Endothelial cell of umbilical vein (primary cell): ENCODE measurements at regions not wholly inside any gene's neighbourhood (a gene's known extent, or its start where the extent isn't known, plus 50 kb on each side); places are given as distances from the start of the nearest gene placed in this dataset.

Source experiments
- EZH2 ChIP-seq: IDR thresholded peaks from 2 replicates; pipeline ENCODE4 v1.6.1; 2012; ENCODE audit warnings: borderline replicate concordance, low read depth, mild to moderate bottlenecking, moderate library complexity, low read length, inconsistent platforms; ENCODE audit not compliant: severe bottlenecking
- FOS ChIP-seq: IDR thresholded peaks from 2 replicates; pipeline ENCODE4 v1.6.1; 2011; ENCODE audit warnings: mild to moderate bottlenecking, low read length, moderate library complexity, borderline replicate concordance; ENCODE audit not compliant: insufficient read depth
- JUN ChIP-seq: IDR thresholded peaks from 2 replicates; pipeline ENCODE4 v1.6.1; 2011; ENCODE audit warnings: borderline replicate concordance, low read depth; ENCODE audit not compliant: insufficient read length, insufficient read depth
- MYC ChIP-seq: IDR thresholded peaks from one replicate; pipeline ENCODE4 v1.6.1; 2011; ENCODE audit warnings: mild to moderate bottlenecking, low read depth, low read length
- POLR2A ChIP-seq: IDR thresholded peaks from 2 replicates; pipeline ENCODE4 v1.6.1; 2012; ENCODE audit warnings: low read depth, mild to moderate bottlenecking, control low read depth, low read length
- POLR2AphosphoS5 ChIP-seq: IDR thresholded peaks from 2 replicates; pipeline ENCODE4 v1.6.1; 2012; ENCODE audit warnings: low read depth, mild to moderate bottlenecking, control low read depth, low read length, moderate library complexity; ENCODE audit not compliant: insufficient read depth
- TF ChIP-seq, protein P1 (sequence below): IDR thresholded peaks from 2 replicates; pipeline ENCODE4 v1.6.1; 2011; ENCODE audit not compliant: insufficient read depth, insufficient read length
- TF ChIP-seq, protein P2 (sequence below), 2 donors: IDR thresholded peaks; 1 replicate in 1 of 2; 2 replicates in 1 of 2; pipeline ENCODE4 v1.5.1; 2011; ENCODE audit warnings: low read length in 2 of 2, mild to moderate bottlenecking in 2 of 2, moderate library complexity in 2 of 2, control low read depth in 1 of 2, inconsistent platforms in 1 of 2, low read depth in 1 of 2; ENCODE audit not compliant: insufficient read depth in 1 of 2; ENCODE audit errors: extremely low read depth in 1 of 2

DNA sequence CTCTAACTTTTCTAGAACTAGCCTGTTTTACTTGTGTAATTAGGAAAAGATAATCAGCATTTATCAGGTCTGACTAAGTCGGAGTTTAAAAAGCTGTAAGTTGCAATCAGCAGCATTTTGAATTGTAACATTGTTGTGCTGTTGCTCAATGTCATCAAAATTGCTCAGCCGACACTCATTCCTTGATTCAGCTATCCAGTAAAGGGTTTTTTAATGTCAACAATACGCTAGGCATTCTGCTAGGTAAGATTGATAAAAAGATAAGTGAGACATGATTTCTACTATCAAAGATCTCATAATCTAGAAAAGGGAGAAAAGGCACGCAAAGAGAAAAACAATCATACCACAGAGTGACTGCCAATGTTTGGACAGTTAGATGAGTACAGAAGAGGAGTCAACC, 327.1 kb upstream of the CDH2 start:
- no peak for TF ChIP-seq POLR2A
- TF ChIP-seq FOS: no peak
- no peak for TF ChIP-seq EZH2
- TF ChIP-seq, protein P1, sequence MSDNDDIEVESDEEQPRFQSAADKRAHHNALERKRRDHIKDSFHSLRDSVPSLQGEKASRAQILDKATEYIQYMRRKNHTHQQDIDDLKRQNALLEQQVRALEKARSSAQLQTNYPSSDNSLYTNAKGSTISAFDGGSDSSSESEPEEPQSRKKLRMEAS: no peak
- TF ChIP-seq, protein P2, sequence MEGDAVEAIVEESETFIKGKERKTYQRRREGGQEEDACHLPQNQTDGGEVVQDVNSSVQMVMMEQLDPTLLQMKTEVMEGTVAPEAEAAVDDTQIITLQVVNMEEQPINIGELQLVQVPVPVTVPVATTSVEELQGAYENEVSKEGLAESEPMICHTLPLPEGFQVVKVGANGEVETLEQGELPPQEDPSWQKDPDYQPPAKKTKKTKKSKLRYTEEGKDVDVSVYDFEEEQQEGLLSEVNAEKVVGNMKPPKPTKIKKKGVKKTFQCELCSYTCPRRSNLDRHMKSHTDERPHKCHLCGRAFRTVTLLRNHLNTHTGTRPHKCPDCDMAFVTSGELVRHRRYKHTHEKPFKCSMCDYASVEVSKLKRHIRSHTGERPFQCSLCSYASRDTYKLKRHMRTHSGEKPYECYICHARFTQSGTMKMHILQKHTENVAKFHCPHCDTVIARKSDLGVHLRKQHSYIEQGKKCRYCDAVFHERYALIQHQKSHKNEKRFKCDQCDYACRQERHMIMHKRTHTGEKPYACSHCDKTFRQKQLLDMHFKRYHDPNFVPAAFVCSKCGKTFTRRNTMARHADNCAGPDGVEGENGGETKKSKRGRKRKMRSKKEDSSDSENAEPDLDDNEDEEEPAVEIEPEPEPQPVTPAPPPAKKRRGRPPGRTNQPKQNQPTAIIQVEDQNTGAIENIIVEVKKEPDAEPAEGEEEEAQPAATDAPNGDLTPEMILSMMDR (IDR thresholded peaks at IDR 0.05; ENCODE audit: extremely low read depth in 1 of 2, insufficient read depth in 1 of 2, low read depth in 1 of 2, low read length in 2 of 2): no peak
- no peak for TF ChIP-seq POLR2AphosphoS5
- TF ChIP-seq JUN: no peak
- no peak for TF ChIP-seq MYC
